T-helper 1 cell treated with Interleukin-12 subunit alpha and Interleukin-12 subunit beta and Interleukin-4 antibody, amounts not matched to agents 30 ng/mL and 1 ng/mL, for 36 hours (primary cell): ENCODE measurements at regions not wholly inside any gene's neighbourhood (a gene's known extent, or its start where the extent isn't known, plus 50 kb on each side); places are given as distances from the start of the nearest gene placed in this dataset.

Experiments
- intact Hi-C: fragments of 100-400 bp; cut with micrococcal nuclease; formaldehyde crosslinking; loops from one replicate; pipeline ENCODE4 v1.15.1; 2024

GRCh38 chr2:43057742-43058725, 168.4 kb downstream of the ZFP36L2 start:
- intact Hi-C loops: no loop called here

DNA sequence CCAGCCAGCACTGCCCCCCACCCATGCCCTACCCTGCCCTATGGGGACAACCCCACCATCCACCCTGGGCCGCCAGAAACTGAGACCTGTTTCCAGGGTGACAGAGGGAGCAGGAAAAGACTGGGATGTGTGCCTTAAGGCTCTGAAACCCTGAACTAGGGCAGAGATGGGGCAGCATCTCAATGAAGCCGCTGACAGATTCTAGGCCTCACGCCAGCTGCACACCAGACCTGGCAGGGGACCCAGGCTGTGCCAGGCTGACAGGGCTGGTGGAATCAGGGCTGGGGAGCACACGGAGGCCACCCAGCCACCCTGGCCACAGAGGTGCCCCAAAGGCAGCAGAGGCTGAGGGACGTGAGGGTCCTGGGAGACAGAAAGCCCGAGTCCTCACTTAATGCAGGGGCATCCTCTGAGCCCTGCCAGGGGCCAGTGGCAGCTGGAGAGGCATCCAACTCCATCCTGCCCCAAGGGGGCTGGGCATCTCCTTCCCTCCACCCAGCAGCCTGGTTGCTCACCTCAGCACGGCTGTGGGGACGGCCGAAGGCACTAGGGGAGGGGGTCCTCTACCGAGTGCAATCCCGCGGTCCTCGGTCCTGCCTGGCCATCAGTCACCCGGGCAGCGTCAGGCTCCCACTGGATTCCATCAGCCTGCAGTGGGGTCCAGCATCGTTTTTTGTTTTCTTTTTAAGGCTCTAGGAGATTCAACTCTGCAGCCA, 169.2 kb downstream of the ZFP36L2 start:
- intact Hi-C loops: no loop called here

DNA sequence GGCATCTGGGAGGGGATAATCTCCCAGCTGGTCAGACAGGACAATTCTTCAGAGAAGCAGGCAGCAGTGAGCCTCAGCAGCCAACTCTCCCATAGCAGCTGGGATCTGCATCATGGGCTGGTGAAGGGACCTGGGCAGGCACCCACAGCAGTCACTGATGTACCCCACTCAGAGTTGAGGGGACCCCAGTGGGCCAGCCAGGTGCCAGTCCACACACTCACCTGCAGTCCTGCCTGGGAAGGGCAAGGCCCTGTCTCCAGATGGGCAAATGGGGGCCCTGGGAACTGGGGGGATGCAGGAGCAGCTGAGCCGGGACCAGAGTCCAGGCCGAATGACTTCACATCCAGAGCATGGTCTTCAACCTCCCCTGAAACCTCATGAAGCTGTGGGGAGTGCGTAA, 170.4 kb downstream of the ZFP36L2 start:
- intact Hi-C loops: no loop called here

DNA sequence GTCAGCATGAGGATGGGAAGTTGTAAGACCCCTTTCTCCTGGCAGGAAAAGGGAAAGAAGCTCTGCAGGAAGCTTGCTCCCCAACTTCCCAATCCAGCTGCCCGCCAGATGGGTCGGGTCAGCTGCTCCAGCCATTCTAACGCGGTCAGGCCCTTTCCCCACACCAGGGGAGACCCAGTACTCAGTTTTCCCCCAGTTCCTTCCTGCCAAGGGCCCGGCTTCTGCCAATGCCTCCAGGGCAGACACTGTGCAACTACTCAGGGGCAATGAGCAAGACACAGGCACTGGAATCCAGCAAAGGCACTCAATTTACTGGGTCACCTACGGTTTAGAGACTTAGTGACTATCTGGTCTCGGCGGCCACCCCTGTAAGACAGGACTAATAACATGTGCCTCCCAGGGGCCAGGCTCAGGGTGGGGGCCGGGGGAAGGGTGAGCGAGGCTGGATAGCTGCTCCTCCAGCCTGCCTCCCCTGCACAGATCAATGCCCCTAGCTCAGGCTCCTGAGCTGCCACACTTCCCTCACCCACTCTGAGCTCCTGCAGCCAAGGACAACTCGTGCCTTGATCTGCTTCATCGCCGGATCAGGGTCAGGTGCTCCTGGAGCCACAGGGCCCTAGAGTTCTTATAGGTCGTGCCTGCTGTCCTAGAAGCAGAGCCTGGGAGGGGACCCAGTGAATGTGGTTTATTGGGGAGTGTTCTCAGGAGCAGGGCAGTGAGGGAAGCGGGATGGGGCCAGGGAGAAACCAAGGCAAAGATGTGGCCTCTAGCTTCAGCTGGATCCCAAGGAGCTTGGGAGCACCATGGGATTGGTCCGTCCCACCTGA, 171.1 kb downstream of the ZFP36L2 start:
- intact Hi-C loops: no loop called here

DNA sequence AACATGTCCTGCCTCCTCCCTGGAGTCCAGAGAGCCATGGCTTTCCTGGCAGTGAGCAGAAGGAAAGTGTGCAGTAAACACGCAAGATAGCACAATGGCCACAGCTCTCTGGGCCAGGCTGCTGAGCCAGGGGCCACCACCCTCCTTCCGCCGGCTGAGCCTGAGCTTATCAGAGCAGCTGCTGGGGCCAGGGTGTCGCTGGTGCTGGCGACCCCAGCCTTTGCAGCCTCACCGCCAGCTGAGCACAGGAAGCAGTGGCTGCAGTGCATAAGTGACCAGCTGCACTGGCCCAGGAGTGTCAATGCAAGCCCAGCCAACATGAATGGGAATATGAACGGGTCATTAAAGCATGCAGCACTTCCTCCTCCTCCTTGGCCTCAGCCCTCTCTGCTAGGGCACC, 172.0 kb downstream of the ZFP36L2 start:
- intact Hi-C loops: no loop called here

DNA sequence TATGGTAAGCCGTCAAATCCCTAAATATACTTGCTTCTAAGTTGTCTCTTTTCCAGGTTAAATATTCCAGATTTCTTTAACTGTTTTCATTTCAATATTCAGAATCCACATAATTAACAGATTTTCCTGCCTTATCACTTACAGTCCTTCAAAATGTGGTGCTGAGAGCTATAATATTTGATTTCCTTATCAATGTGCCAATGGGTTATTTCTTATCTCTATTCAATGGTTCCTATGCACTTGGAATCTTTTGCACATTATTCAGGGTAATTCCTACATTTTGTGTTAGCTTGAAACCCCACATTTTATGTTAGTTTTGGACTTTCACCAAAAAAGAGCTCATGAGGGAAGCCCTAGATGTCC, 173.5 kb downstream of the ZFP36L2 start:
- intact Hi-C loops: no loop called here

GRCh38 chr2:43052204-43052943, 174.0 kb downstream of the ZFP36L2 start:
- intact Hi-C loops: no loop called here

DNA sequence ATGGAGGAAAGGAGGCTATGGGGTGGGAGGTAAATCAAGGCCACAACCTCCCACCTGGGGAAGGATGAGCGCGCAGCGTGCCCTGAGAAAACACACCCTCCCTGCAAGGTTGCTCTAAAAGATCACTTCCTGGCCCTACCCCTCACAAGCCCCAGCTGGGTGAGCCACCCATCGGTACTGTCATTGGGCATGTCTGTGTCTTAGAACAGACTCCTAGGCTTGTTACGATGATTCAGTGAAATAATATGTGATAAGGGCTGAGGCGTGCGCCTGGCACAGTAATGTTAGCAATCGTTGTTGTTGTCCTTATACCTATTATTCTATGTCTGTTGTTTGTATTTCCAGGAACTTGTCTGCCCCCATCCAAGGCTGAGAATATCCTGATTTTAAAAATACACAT, 175.1 kb downstream of the ZFP36L2 start:
- intact Hi-C loops: no loop called here

- intact Hi-C loops: no loop called here
Observed at GRCh38 chr2:43050866-43051265, 175.5 kb downstream of the ZFP36L2 start.

- intact Hi-C loops: no loop called here
Observed at GRCh38 chr2:43049836-43050801, 176.3 kb downstream of the ZFP36L2 start.

DNA sequence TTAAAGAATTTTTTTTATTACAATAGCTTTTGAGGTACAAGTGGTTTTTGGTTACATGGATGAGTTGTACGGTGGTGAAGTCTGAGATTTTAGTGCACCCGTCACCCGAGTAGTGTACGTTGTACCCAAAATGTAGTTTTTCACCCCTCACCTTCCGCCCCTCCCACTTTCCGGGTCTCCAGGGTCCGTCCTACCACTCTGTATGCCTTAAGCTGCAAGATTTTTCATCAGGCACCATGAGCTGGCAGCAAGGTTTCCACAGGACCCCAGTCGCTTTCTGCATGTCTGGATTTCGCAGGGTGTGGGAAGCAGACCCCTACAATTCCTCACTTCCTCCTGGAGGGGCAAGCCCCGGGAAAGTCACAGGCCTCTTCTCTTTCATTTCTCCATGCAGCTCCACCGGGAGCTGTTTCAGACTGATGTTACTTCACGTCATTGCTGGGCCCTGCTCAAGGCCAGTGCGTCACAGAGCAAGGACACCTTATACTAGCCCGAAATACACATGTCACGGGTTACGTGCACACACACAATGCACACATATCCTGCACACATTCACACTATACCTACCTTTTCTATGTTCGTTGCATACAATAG, 179.1 kb downstream of the ZFP36L2 start:
- intact Hi-C loops: no loop called here

GRCh38 chr2:43045866-43046265, 180.5 kb downstream of the ZFP36L2 start:
- intact Hi-C loops: no loop called here

- intact Hi-C loops: no loop called here
Observed at GRCh38 chr2:43044093-43044681, 182.2 kb downstream of the ZFP36L2 start.

DNA sequence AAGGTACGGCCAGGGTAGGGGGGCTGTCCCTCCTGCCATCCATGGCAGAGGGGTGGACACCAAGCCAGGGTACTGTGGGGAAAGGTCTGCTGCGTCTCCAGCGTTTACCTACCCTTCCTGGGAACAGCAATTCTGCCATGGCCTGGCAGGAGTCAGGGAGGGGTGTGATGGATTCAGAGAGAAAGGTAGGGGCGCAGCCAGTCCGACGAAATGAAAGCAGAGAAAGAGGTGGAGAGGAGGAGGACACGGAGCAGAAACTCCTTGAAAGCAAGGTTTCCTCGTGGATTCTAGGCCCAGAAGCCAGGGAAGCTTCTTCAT, 182.9 kb downstream of the ZFP36L2 start:
- intact Hi-C loops: no loop called here

DNA sequence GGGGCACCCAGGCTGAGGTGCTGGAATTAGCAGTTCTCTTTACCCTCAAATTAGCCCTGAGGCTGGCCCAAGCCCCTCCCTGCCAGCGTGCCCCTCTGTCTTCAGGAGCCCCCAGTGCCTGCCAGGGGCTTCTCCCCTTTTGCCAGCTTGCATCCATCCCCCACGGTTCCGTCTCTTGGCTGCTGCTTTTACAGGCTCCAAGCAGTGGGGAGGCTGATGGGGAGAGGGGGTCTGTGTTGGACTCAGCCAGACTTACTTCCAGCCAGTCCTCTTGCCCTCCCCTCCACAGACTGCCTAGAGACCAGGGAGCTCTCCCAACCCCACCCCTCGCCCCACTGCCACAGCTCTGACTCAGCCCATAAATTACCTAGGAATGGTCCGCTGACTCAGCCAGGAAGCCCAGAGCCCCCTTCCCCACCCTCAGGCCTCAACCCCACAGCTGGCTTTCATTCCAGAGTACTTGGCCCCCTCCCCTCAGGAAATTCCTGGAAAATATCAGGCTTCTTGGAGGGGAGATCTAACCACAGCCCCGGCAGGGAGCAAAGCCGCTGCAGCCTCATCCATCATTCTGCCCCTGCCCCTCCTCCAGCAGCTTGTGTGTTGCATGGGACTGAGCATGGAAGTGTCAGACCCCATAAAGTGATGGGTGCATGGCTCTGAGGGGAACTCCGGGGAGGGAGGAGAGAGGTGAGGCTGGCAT, 184.6 kb downstream of the ZFP36L2 start:
- intact Hi-C loops: no loop called here

DNA sequence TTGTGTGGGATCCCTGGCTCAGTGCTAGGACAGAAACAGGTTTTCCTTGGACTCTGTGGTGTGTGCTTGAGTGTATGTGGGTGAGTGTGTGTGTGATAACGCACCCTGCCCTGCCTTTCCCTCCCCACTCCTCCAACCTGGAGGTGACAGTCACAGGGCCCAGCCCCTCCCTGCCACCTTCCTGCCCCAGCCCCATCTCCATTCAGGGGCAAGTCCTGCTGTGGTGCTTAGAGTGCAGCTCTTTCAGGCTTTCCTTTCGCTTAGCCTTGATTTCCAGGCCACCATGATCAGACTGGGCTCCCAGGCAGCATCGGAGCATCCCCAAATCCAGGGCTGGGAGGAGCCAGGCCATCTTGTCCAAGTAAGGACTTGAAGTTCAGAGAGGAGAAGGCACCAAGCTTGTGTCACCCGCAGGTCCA, 185.2 kb downstream of the ZFP36L2 start:
- intact Hi-C loops: no loop called here

- intact Hi-C loops: no loop called here
Observed at GRCh38 chr2:43040084-43040854, 186.1 kb downstream of the ZFP36L2 start.
